ENCODE measurements at regions not wholly inside any gene's neighbourhood (a gene's known extent, or its start where the extent isn't known, plus 50 kb on each side); places are given as distances from the start of the nearest gene placed in this dataset.

DNA sequence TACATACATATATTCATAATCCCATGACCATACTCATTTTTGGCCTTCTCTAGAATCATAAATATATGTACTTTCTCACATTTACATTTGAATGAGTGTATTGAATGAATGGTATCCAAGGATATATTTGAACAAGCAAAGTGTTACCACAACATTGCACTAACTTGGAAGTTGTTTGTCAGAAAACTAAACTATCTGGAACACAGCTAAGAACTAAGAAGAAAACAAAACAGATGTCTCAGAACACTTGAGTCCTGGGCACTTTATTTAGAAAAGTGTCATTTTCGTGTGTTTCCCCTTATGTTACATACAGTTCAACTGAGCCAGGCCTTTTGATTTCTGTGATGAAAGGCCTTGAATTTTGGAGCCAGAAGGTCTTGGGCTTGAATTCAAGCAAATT, 466.7 kb upstream of the FAT1 start:
- no peak for FAIRE-seq

DNA sequence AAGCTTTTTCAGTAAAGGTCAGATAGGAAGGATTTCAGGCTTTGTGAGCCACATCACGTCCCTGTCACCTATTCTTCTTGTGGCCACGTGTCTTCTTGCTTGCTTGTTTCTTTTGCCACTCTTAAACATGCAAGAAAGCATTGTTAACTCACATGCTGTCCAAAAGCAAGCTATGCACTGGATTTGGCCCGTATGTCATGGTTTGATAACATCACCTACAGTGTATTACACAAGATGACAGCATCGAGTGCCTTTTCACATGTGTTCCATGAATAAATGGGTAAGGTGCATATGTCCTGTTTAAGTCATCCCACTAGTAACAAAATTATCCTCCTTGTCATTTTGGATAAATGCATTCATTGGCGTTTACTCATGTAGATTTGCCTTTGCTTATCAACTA, 468.0 kb upstream of the FAT1 start:
- FAIRE-seq: no peak

DNA sequence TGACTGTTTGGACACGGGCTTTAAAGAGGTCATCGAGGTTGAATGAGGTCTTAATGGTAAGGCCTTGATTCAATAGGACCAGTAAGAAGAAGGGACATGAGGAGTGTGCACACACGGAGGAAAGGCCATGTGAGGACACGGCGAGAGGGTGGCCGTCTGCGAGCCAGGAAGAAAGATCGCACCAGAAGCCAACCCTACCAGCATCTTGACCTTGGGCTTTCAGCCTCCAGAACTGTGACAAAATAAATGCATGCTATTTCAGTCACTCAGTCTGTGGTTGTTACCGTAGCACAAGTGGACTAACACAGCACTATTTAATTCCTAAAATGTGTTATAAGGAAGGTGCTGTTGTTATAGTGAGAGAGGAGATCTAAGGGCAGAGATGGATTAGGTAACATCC, 468.6 kb upstream of the FAT1 start:
- no peak for FAIRE-seq

DNA sequence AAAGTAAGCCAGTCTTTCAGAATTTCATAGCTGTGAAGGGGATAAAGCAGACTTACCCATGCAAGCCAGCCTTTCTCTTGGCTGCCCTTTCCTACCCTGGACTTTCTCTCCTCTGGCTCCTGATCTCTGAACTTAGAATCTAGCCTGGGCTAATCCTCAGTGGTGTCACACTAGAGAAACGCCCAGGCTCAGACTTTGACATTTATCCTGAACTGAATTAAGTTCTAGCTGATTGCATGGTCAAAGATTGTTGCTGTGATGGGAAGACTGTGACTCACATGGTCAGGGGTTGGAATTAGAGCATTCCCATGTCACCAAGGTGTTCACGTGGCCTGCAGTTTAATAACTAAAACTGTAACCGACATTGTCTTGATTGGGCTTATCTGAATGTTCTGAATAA, 469.5 kb upstream of the FAT1 start:
- no peak for FAIRE-seq

DNA sequence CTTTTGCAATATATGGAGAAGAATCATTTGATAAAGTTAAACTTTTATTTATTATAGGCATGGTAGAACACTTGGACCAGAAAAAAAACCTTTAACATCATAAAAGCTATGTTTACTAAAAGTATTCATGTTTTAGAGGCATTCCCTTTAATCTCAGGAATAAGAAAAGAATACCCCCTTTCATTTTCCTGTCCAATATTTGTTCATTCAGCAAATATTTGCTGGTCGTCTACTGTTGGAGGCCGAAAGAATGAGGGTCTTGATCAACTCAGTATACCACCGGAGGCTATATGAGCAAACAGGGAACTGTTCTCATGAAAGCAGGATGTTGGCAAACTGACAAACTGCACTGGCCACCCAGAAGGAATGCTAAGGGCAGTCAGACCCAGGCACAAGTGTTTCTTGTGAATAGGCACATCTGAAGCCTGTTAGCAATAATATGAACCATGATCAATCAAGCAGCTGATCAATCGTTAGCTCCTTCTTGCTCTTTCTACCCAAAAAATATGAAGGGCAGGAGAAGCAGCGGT, 480.8 kb upstream of the FAT1 start:
- FAIRE-seq: no peak

DNA sequence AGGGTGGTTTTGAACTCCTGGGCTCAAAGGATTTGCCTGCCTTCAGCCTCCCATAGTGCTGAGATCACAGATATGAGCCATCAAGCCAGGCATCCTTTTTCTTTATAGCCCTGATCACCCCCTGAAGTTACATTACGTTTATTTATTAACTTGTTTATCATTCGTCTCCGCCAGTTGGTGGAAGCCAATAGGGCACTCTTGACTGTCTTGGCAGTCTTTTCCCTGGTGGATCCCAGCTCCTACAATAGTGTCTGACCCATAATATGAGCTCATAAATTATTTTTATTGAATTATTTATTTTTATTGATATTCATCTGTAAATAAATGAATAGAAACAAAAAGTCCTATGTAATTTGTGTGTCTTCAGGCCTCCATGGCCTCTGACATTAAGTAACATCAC, 484.3 kb upstream of the FAT1 start:
- FAIRE-seq: no peak

DNA sequence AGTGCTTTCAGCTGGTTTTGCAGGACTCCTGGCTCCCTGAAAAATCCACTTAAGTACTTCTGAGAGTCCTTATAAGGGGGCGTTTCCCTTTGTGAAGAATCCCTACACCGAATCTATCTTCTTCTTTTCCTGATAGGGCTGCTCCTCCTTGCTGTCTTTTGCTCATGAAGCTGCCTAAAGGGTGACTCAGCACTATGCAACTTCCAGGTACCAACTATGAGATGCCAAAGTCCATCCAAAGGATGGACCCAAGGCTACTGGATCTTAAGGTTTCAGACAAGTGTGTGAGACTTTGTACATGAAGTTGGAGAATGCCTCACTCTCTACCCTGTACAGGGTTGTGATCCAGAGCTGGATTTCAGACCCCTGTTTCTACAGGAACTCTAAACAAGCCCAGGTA, 485.0 kb upstream of the FAT1 start:
- FAIRE-seq: no peak

DNA sequence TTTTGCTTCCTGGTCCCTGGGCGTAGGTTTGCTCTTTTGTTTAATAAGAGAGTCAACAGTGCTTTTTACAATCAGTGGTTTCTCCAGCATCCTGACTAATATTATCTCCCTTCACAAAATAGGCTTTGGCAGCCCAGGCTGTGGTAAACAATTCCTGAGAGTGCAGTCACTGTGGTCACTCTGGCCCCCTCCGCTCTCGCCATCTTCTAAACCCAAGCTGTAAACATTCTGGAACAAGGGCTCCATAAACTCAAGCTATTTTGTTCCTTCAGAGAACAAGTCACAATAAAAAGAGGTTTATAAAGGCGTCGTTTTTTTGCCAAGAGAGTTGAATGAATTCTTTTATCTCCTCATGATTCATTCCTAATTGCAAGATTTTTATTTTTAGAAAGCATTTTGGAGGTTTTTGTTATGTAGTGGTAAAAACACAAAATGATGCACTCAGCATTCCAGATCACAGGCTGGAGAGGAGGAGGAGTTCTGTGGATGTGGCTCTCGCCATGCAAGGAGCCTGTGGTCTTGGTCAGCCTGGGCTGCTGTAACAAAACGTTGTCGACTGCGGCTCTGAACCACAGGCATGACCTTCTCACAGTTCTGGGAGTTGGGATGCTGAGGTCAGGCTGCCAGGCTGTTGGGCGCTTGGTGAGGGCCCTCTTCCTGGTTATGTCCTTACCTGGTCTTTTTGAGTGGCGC, 486.4 kb upstream of the FAT1 start:
- peak; percentile 89 for FAIRE-seq

DNA sequence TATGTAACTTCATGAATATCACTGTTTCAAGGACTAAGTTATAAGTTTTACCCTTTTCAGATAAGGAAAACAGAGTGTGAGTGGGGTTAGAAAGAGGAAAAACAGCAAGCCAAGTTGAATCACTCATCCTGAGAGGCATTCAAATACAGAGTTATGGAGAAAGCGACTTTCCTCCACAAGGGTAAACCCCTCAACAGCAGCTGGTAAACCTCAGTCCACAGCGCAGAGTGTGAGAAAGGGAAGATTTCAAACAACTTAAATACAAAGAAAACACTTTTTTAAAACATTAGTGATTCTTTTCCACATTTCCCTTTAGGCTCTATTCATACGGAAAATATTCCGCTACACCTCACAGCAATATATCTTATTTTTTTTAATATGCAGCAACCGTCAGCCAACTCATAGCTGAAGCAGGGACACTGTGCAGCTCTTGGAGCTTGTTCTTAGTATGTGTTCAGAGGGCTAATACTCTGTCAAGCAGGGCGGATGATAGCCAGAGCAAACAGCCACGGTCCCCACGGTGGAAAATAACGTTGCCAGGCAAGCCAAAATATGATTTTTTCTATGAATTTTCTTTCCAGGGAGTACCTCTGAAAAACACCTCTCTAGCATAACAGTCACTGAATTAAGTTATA, 488.9 kb upstream of the FAT1 start:
- FAIRE-seq: no peak

DNA sequence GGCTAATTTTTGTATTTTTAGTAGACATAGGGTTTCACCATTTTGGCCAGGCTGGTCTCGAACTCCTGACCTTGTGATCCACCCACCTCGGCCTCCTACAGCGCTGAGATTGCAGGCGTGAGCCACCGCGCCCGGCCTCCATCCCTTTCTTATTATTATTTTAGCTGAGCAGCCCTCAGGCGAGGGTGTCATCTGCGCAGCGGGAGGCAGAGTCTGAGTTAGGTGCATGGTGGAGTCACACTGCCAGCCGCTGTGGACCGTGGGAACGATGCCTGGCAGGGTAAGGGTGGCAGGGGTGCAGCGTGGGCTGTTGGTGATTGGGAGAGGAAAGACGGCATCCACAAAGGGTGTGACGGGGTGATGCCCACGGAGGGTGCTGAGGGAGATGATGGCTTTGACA, 491.8 kb upstream of the FAT1 start:
- no peak for FAIRE-seq

DNA sequence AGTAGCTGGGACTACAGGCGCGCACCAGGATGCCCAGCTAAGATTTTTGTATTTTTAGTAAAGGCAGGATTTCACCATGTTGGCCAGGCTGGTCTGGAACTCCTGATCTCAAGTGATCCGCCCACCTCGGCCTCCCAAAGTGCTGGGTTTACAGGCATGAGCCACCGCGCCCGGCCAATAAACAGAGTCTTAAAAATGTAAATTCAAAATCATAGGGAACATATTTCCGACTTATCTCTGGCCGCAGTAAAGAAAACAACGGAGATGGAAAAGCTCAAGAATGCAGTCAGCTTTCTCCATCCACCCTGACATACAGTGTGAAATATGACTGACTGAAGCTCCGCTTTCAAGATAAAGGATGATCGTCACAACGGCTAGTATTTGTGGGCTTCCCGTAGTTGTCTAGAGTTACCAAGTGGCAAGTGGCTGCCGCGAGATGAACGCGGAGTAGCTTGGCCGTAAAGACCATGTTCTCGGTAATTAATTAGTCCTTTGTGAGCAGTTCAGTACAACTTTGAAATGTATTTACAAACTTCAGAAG, 495.1 kb upstream of the FAT1 start:
- no peak for FAIRE-seq

DNA sequence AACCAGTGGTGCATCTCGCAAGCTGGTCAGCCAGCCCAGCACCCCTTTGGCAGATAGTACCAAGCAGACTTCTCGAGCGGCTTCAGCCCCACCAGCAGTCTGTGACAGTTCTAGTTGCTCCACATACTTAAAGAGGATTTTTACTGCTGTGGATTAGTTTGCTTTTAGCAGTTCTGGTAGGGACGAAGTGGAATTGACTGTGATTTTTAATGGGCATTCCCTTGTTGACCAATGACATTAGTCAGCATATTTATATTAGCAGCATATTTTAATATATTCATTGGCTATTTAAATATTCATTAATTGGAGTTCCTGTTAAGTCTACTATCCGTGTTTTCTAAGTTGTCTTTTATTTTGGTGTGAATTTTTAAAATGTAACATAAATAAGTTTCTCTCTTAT, 500.9 kb upstream of the FAT1 start:
- no peak for FAIRE-seq

DNA sequence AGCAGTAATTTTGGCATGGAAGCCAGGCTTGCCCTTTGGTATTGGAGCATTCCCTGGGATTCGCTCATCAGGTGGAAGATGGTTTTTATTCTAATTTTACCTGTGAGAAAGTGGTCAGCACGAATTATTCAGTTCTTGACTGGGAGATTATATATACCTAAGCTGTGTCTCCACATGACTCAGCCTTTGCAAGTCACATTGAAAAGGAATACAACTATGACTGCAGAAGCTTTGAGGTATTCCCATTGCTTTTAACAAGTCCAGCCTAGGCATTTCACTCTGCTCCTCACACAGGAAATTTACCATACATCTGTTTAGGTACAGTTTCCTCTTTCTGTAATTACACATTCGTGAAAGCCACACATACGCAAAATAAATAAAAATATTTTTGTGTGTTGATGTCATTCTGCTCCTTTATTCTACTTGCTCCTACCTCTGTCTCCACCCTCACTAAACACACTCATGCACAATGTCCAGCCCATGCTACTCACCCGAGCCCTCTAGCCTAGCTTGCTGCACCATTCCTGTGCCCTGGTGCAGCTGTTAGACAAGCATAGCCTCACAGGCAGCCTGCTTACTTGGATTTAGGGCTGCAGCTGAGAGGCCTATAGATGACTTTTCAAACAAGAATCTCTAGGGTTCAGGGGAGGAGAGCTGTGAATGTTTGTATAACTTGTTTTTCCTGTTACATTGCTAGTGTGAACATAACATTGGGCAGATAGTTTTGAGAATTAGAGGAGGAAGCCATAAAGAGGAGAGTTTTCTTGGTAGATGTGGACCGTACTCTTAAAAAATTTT, 504.4 kb upstream of the FAT1 start:
- no peak for FAIRE-seq

DNA sequence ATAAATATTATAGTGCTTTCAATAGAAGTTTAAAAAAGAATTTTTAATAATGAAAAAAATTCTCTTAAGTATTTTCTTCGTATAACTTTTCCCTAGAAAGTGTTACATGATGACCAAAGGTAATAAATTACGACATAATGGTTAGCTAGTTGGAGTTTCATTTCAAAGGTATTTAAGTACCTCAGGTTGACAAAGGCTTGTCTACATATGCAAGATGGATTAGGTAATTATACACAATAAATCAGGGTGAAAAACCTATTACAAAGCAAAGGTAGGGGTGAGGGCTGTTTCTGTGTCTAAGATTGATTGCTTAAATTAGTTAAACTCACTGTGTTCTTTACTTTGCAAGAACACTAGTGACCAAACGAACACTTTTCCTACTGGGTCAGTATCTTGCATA, 508.5 kb upstream of the FAT1 start:
- FAIRE-seq: no peak

DNA sequence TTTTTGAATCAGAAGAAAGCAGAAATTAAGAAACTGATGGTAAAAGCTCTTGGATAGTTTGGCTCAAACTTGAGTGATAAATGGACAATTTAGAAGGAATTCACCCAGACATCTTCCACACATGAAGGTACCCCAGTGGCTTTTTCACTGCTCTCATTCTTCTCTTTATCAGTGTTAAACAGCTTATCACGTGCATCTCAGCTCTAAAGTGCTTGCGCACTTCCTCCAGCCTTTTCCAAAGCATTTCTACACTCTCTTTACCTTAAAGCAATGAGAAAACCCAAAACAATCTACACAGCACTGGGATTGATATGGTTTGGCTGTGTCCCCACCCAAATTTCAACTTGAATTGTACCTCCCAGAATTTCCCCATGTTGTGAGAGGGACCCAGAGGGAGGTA, 509.1 kb upstream of the FAT1 start:
- FAIRE-seq: no peak

DNA sequence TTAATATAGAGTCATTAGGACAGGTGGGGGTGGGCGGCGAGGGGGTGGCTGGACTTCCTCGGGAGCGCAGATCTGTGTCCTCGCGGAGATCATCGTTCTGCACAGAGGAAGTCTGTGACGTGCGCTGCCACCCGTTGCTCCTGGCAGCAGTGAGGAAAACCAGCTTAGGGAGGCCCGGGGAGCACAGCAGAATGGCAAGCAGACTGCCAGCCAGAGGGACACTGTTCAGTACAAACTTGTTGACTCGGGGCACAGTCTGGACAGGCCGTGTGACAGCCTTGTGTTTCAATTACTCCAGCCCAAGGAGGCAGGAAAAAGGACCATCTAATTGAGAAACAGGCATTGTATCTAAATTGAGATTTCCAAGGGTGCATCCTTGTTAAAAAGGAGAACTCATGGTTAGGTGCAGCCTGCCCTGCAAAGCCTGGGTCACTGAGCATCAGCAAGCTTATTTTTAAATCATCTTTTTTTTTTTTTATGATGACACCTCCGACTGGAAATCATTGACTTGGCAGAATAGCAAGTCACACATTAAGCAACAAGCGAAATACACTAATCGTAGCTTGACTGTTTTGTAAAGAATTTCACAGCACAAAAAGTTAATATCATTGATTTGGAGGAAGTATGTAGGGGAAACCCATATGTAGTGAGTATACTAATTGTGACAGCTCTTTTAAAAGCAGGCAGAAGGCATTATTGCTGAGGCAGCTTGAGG, 512.0 kb upstream of the FAT1 start:
- no peak for FAIRE-seq

DNA sequence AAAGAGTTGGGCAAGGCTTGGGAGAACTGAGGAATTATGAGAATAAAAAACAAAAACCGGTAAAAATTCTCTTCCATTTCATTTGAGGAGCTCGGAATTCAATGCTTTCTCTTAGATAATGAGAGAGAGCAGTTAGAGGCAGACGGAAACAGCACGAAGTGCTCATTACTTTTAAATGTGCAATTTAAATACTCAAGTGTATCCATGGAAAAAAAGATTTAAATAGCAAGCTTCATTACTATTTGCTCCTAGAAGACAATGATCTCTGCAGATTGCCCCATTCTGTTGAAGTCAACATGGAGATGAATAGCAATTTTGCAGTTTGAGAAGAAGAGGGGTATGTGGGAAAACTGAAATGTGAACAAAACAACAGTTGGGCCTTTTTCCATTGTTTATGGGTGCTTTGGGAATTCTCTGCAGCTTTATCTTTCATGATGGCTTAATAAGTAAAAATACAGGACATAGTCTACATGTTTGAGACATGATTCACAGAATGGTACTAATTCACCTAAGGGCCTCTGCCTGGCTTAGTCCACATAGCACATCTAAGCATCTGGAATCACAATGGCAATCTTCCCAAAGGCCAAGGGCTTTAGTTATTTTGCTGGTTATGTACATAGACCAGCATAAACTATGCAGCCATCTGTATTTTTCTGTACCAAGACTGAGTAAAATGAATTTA, 512.7 kb upstream of the FAT1 start:
- no peak for FAIRE-seq

DNA sequence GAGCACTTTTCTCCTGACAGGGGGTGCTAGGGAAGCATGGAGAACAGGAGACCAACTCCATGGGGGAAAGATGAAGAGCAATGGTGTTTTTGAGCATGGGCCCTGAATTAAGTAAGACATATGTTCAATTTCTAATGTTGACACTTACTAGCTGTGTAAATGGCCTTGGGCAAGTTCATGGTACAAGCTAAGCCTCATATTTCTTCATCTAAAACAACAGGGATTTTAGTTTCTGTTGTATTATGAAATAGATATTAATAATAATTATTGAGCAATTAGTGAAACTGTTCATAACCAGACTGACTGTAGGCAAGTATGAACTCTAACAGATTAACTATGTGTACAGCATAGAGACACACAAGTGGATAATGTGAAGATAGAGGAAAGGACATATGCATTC, 515.0 kb upstream of the FAT1 start:
- no peak for FAIRE-seq

DNA sequence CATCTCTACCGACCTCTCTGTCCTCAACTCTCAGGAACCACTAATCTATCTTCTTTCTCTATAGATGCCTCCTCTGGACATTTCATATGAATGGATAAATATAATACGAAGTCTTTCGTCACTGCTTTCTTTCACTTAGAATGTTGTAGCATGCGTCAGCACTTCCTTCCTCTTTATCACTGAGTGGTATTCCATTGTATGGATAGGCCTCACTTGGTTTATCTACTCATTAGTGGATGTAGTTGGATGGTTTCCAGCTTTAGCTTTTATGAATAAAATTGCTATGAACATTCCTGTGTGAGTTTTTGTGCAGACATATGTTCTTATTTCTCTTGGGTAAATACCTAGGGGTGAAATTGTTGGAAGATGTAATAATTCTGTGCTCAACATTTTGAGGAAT, 528.2 kb upstream of the FAT1 start:
- FAIRE-seq: no peak

DNA sequence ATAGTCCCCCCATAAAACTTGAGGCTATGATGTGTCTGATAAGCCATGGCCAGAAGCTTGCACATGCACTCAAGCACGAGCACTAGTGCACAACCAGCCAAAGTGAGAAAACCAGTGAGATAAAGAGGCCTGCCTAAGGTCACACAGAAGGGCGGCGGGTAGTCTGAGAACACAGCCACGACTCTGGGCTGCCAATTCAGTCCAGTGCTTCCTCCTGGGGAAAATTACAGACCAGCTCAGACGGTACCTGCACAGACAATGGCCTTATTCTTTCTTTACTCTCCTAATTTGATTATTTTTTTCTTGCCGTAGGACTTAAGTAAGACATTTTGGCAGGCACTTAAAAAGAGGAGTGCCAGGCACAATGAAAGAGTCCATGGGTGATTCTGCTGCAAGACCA, 533.2 kb upstream of the FAT1 start:
- FAIRE-seq: no peak

DNA sequence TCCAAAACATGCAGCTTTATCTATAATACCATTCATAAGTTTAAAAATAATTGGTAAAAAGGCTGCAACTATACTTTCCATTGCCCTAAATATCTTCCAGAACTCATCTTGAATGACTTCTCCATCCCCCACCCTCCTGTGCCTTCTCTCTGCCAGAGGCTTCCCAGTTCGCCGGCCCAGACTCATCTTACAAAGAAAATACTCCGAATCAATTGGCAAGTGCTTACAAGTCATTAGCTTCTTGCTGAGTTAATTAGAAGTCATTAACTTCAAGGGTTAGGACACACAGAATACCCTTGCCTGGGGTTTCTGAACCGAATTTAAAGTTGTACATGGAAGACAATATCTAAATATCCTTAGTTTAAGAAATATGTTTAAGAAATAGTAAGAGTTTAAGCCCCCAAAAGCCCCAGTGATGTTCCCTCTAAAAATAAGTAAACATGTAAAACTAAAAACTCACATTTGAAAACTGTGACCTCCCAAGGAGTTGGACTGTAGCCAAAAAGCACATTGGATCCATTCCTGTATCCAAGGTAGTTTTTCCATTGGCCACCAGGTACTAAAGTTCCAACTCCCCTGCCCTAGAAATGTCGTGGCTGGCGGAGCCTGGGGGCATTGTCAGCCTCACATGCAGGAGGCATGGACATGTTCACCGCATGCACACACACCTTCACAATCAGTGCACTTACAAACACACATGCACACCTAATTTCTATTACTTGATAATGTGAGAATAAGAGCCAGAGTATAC, 535.2 kb upstream of the FAT1 start:
- FAIRE-seq: no peak

DNA sequence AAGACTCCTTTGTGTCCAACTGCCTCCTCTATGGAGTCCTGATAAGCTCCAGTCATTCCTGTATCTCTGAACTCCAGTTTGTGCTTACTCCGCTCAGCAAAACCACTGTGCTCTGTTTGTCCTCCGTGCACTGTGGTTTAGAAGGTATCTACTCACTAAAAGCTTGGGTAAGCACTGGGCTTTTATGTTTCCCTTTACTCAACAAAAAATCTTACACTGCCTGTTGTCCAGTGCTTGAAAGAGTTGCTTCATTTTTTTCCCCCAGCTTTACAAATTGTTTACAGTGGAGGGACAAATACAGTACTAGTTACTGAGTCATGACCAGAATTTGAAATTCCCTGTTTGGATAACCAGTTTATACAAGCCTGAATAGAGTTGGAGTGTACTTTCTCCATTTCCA, 545.3 kb upstream of the FAT1 start:
- no peak for FAIRE-seq

Data from endometrium (tissue), 2 donors.